ENCODE measurements at regions not wholly inside any gene's neighbourhood (a gene's known extent, or its start where the extent isn't known, plus 50 kb on each side); places are given as distances from the start of the nearest gene placed in this dataset.

DNA sequence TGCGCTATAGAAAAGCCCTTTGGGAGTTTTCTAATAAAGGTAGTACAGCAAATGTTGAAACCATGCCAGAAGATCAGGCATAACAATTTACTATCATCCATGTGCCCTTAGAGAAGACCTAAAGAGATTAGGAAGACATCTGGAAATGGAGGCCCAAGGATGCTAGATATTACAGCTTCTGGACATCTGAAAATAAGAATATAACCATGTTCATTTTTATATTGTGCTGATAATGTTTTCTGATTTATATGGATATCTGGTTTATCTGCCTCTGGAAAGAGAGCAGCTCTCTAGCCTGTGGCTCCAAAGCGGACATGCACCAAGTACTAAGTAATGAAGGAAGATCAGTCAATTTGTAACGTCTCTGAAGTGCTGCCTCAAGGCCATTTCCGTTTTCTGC lies 478.0 kb upstream of the DDX18 start:
- TF ChIP-seq TAF1 (IDR thresholded peaks at IDR 0.05; ENCODE audit: borderline replicate concordance, insufficient read depth, low read length), result no peak
- no peak for TF ChIP-seq POLR2AphosphoS5 (IDR thresholded peaks at IDR 0.05; ENCODE audit: low read depth, low read length)
- TF ChIP-seq SIN3A (IDR thresholded peaks at IDR 0.05; ENCODE audit: borderline replicate concordance, insufficient read depth, low read length), result no peak

Measured in PFSK-1 (cell line).